Type B pancreatic cell (in vitro differentiated cells): ENCODE measurements at regions not wholly inside any gene's neighbourhood (a gene's known extent, or its start where the extent isn't known, plus 50 kb on each side); places are given as distances from the start of the nearest gene placed in this dataset.
"Not testable (repeated sequence)": the region's sequence is repeated elsewhere in the genome, so short reads cannot be mapped to it uniquely, and the experiment has no call there.

ENCODE experiments used
- DNase-seq: peaks from one replicate; pipeline ENCODE4 v3.0.0; 2021; ENCODE audit warnings: mixed read lengths; ENCODE audit not compliant: unreplicated experiment; ENCODE audit errors: extremely low spot score
- H3K27ac Mint-ChIP-seq: 2 replicates; pipeline ENCODE4 v1.8.0; 2021; ENCODE audit warnings: mild to moderate bottlenecking, mixed read lengths
- H3K27me3 Mint-ChIP-seq: 2 replicates; pipeline ENCODE4 v1.8.0; 2021; ENCODE audit warnings: mixed read lengths
- H3K36me3 Mint-ChIP-seq: 2 replicates; pipeline ENCODE4 v1.8.0; 2021; ENCODE audit warnings: mixed read lengths
- H3K4me1 Mint-ChIP-seq: one replicate; pipeline ENCODE4 v1.8.0; 2021; ENCODE audit warnings: mixed read lengths; ENCODE audit not compliant: unreplicated experiment
- H3K4me3 Mint-ChIP-seq: 2 replicates; pipeline ENCODE4 v1.8.0; 2021; ENCODE audit warnings: mild to moderate bottlenecking, mixed read lengths
- H3K9me3 Mint-ChIP-seq: 2 replicates; pipeline ENCODE4 v1.8.0; 2021; ENCODE audit warnings: mixed read lengths
- CTCF ChIP-seq: fragments of 200-600 bp; sonication (generic); conservative IDR thresholded peaks from 2 replicates; pipeline ENCODE4 v1.5.0; 2021; ENCODE audit warnings: antibody characterized with exemption, mild to moderate bottlenecking

DNA sequence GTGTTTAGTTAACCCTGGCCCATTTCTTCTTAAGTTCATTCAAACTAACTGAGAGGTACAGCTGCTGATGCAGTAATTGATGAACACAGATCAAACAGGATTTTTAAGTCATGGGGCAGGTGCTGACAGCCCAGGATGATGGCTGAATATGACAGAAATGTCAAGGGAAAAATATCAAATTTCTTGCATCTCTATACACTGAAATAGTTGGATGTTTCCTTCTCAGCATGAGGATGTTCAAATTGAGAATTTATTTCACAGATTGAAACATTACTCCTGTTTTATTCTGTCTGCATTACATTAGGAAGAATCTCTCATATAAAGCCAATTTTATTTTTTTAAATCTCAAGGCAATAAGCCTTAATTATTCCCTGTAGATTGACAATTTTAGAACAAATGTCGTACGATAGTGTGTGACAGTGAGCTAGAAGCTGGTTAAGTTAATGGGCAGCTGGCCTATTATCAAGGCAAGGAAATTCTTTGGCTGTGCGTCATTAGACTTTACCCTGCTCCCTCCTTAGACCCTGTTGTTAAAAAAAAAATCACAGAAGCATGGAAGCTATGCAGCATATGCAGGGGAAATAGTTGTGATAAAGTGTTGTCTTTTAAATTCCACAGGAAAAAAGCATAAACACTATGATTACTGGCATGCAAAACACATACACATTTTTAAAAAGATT, 183.8 kb upstream of the KCNMB2 start:
- no peaks in the 10 kb centered on the region for H3K9me3 Mint-ChIP-seq
- DNase-seq, result no peak
- TF ChIP-seq CTCF, result no peak
- H3K4me3 Mint-ChIP-seq, result peak overlapping the region; percentile 50
- no peaks in the 10 kb centered on the region for H3K36me3 Mint-ChIP-seq
- peak overlapping the region; percentile 50 for H3K27ac Mint-ChIP-seq
- no peaks in the 10 kb centered on the region for H3K27me3 Mint-ChIP-seq
- peaks cover 18% of the 10 kb centered on the region for H3K4me1 Mint-ChIP-seq

DNA sequence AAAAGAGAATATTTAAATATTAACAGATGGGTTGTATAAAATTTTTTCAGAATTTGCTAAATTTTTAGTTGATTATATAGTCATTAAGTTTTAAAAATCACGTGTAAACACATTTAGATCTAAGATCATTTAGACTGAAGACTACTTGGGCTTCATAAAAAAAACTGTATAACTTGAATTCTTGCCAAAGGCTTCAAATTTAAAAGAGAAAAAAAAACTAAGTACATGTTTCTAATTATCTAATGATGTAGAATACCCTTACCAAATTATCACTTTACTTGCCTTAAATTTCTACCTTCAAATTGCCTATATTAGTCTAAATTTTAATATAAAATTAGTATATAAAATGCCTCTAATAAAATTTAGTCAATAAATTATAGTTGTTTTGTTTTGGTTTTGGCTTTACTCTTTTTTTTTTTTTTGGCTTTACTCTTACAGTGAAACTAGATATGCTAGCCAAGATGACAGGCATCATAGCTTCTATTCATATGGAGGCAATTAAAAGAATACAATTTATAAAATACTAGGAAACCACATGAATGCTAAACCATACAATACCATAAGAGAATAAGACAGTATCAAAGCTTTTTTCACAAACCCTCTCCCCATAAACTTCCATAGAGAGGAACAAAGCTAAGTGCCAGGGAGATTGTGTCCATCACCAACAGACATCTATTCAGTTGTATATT, 183.1 kb upstream of the KCNMB2 start:
- H3K27me3 Mint-ChIP-seq, result no peaks in the 10 kb centered on the region
- no peaks in the 10 kb centered on the region for H3K9me3 Mint-ChIP-seq
- H3K36me3 Mint-ChIP-seq, result no peaks in the 10 kb centered on the region
- no peak overlapping the region for H3K4me3 Mint-ChIP-seq
- no peak for DNase-seq
- no peak overlapping the region for H3K27ac Mint-ChIP-seq
- TF ChIP-seq CTCF, result no peak
- H3K4me1 Mint-ChIP-seq, result peaks cover 18% of the 10 kb centered on the region

GRCh38 chr3:178359728-178360127, 176.5 kb upstream of the KCNMB2 start:
- Mint-ChIP-seq H3K36me3 (peaks cover 10% of the 10 kb centered on the region), H3K27me3 (no peaks in the 10 kb centered on the region), H3K9me3 (peaks cover 21% of the 10 kb centered on the region), H3K4me3 (peak overlapping the region; percentile 8), H3K27ac (no peak overlapping the region), H3K4me1 (peaks cover 6% of the 10 kb centered on the region)
- TF ChIP-seq CTCF, result no peak
- DNase-seq, result no peak

DNA sequence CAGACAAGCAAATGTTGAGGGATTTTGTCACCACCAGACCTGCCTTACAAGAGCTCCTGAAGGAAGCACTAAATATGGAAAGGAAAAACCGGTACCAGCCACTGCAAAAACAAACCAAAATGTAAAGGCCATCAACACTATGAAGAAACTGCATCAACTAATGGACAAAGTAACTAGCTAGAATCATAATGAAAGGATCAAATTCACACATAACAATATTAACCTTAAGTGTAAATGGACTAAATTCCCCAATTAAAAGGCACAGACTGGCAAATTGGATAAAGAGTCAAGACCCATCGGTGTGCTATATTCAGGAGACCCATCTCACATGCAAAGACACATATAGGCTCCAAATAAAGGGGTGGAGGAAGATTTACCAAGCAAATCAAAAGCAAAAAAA, 173.2 kb upstream of the KCNMB2 start:
- peaks cover 21% of the 10 kb centered on the region for H3K9me3 Mint-ChIP-seq
- not testable (repeated sequence) for H3K4me1 Mint-ChIP-seq, H3K27ac Mint-ChIP-seq, DNase-seq, H3K27me3 Mint-ChIP-seq, H3K36me3 Mint-ChIP-seq, H3K4me3 Mint-ChIP-seq

DNA sequence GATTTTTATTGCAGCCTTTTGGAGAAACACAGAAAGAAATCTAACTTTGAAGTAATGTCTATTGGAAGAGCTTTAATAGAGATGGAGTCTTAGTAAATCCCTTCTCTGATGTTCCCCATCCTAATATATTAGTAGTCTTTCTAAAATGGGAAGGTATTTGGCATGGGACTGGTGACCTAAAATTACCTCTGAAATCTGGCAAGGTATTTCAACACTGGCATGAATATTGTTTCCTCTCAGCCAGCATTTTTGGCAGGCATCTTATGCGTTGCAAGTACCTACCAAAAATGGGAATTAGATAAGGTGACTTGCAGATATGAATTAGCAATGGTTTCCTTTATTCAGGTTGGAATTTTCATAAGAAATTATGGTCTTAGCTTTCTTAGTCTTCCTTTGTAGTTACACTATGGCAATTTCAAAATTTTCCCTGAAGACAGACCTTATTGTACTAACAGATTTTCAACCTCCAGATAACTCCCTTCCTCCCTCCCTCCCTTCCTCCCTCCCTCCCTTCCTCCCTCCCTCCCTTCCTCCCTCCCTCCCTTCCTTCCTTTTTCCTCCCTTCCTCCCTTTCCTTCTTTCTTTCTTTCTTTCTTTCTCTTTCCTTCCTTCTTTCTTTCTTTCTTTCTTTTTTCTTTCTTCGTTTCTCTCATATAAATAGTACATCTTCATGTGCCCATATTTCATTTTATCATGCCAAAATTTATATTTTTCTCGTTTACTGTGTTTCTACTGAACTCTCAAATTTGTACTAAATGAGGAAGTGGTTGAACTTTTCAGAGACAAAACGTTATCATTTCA, 168.2 kb upstream of the KCNMB2 start:
- Mint-ChIP-seq H3K27ac (no peak overlapping the region), H3K4me3 (no peak overlapping the region)

More for the DNA sequence above, 168.2 kb upstream of the KCNMB2 start:
- DNase-seq, result no peak
- no peak for TF ChIP-seq CTCF
- no peaks in the 10 kb centered on the region for H3K36me3 Mint-ChIP-seq
- H3K27me3 Mint-ChIP-seq, result no peaks in the 10 kb centered on the region
- H3K9me3 Mint-ChIP-seq, result peaks cover 8% of the 10 kb centered on the region
- H3K4me1 Mint-ChIP-seq, result no peaks in the 10 kb centered on the region
